ENCODE measurements at regions not wholly inside any gene's neighbourhood (a gene's known extent, or its start where the extent isn't known, plus 50 kb on each side); places are given as distances from the start of the nearest gene placed in this dataset.
"Not testable (repeated sequence)": the region's sequence is repeated elsewhere in the genome, so short reads cannot be mapped to it uniquely, and the experiment has no call there.

DNA sequence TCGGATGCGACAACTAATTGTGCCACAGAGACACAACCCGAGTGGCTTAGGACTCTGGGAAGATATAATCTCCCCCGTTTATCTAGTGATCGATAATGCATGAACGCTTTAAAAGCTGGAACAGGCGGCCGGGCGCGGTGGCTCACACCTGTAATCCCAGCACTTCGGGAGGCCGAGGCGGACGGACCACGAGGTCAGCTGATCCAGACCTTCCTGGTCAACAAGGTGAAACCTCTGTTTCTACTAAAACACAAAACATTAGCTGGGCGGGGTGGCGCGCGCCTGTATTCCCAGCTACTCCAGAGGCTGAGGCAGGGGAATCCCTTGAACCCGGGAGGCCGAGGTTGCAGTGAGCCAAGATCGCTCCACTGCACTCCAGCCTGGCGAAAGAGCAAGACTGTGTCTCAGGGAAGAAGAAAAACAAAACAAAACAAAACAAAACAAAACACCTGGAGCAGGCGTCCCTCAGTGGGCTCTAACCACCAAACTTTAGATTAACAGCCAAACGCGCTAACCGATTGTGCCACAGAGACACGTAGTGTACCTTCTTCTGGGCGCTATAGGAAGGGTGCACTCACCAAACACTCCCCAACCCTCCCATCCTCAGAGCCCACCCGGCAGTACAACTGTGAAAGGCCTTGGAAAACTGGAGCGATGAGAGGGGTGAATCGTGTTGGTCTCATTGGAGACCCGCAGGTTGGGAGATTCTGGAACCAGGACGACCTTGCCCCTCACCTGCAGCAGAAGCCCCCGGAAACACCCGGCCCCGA lies 53.3 kb upstream of the PPIAL4F start:
- not testable (repeated sequence) for TF ChIP-seq ZNF232 (CRISPR knock-in tag; IDR thresholded peaks at IDR 0.05); ATF1 (CRISPR knock-in tag; IDR thresholded peaks at IDR 0.05); FOXP1 (CRISPR knock-in tag; IDR thresholded peaks at IDR 0.05; ENCODE audit: borderline replicate concordance); ETV6 (CRISPR knock-in tag; IDR thresholded peaks at IDR 0.05); FOXJ3 (CRISPR knock-in tag; IDR thresholded peaks at IDR 0.05; ENCODE audit: borderline replicate concordance); TEAD4 (CRISPR knock-in tag; IDR thresholded peaks at IDR 0.05)
- TF ChIP-seq, protein P1, sequence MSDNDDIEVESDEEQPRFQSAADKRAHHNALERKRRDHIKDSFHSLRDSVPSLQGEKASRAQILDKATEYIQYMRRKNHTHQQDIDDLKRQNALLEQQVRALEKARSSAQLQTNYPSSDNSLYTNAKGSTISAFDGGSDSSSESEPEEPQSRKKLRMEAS (CRISPR knock-in tag; IDR thresholded peaks at IDR 0.05) = not testable (repeated sequence)
- TF ChIP-seq, protein P2, sequence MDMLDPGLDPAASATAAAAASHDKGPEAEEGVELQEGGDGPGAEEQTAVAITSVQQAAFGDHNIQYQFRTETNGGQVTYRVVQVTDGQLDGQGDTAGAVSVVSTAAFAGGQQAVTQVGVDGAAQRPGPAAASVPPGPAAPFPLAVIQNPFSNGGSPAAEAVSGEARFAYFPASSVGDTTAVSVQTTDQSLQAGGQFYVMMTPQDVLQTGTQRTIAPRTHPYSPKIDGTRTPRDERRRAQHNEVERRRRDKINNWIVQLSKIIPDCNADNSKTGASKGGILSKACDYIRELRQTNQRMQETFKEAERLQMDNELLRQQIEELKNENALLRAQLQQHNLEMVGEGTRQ (CRISPR knock-in tag; IDR thresholded peaks at IDR 0.05) = not testable (repeated sequence)
- TF ChIP-seq, protein P3, sequence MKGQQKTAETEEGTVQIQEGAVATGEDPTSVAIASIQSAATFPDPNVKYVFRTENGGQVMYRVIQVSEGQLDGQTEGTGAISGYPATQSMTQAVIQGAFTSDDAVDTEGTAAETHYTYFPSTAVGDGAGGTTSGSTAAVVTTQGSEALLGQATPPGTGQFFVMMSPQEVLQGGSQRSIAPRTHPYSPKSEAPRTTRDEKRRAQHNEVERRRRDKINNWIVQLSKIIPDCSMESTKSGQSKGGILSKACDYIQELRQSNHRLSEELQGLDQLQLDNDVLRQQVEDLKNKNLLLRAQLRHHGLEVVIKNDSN (CRISPR knock-in tag; IDR thresholded peaks at IDR 0.05) = not testable (repeated sequence)
- TF ChIP-seq, protein P4, sequence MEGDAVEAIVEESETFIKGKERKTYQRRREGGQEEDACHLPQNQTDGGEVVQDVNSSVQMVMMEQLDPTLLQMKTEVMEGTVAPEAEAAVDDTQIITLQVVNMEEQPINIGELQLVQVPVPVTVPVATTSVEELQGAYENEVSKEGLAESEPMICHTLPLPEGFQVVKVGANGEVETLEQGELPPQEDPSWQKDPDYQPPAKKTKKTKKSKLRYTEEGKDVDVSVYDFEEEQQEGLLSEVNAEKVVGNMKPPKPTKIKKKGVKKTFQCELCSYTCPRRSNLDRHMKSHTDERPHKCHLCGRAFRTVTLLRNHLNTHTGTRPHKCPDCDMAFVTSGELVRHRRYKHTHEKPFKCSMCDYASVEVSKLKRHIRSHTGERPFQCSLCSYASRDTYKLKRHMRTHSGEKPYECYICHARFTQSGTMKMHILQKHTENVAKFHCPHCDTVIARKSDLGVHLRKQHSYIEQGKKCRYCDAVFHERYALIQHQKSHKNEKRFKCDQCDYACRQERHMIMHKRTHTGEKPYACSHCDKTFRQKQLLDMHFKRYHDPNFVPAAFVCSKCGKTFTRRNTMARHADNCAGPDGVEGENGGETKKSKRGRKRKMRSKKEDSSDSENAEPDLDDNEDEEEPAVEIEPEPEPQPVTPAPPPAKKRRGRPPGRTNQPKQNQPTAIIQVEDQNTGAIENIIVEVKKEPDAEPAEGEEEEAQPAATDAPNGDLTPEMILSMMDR (IDR thresholded peaks at IDR 0.05) = not testable (repeated sequence)
- TF ChIP-seq, protein P5, sequence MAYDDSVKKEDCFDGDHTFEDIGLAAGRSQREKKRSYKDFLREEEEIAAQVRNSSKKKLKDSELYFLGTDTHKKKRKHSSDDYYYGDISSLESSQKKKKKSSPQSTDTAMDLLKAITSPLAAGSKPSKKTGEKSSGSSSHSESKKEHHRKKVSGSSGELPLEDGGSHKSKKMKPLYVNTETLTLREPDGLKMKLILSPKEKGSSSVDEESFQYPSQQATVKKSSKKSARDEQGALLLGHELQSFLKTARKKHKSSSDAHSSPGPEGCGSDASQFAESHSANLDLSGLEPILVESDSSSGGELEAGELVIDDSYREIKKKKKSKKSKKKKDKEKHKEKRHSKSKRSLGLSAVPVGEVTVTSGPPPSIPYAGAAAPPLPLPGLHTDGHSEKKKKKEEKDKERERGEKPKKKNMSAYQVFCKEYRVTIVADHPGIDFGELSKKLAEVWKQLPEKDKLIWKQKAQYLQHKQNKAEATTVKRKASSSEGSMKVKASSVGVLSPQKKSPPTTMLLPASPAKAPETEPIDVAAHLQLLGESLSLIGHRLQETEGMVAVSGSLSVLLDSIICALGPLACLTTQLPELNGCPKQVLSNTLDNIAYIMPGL (CRISPR knock-in tag; IDR thresholded peaks at IDR 0.05) = not testable (repeated sequence)
- TF ChIP-seq, protein P6, sequence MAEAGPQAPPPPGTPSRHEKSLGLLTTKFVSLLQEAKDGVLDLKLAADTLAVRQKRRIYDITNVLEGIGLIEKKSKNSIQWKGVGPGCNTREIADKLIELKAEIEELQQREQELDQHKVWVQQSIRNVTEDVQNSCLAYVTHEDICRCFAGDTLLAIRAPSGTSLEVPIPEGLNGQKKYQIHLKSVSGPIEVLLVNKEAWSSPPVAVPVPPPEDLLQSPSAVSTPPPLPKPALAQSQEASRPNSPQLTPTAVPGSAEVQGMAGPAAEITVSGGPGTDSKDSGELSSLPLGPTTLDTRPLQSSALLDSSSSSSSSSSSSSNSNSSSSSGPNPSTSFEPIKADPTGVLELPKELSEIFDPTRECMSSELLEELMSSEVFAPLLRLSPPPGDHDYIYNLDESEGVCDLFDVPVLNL (CRISPR knock-in tag; IDR thresholded peaks at IDR 0.05; ENCODE audit: borderline replicate concordance, low read depth) = not testable (repeated sequence)

Measured in WTC11 (cell line).